GM23338 (cell line): ENCODE measurements at regions not wholly inside any gene's neighbourhood (a gene's known extent, or its start where the extent isn't known, plus 50 kb on each side); places are given as distances from the start of the nearest gene placed in this dataset.

Experiments
- ATAC-seq: fragments of 200-7000 bp; cut with Tn5 transposase; 3 replicates; pipeline ENCODE4 v1.9.1; 2020
- DNase-seq: peaks from one replicate; pipeline ENCODE4 v3.0.0-alpha.2; 2015; ENCODE audit warnings: low spot score
- H2AFZ ChIP-seq: fragments of 200-600 bp; sonication (generic); 2 replicates; pipeline ENCODE4 v1.8.0; 2016; ENCODE audit warnings: antibody characterized with exemption, mild to moderate bottlenecking, moderate library complexity
- H3F3A ChIP-seq: fragments of 200-600 bp; sonication (generic); replicated peaks from 2 replicates; pipeline ENCODE4 v1.8.0; 2017; ENCODE audit warnings: antibody characterized with exemption, mixed run types, low read depth
- H3K27ac ChIP-seq: fragments of 200-600 bp; sonication (generic); 2 replicates; pipeline ENCODE4 v1.6.1; 2016; ENCODE audit warnings: low read depth
- H3K27me3 ChIP-seq: fragments of 200-600 bp; sonication (generic); 2 replicates; pipeline ENCODE4 v1.8.0; 2016; ENCODE audit warnings: mild to moderate bottlenecking, mixed run types, moderate library complexity; ENCODE audit not compliant: insufficient read depth
- H3K36me3 ChIP-seq: fragments of 200-600 bp; sonication (generic); 2 replicates; pipeline ENCODE4 v1.8.0; 2016; ENCODE audit warnings: mild to moderate bottlenecking; ENCODE audit not compliant: insufficient read depth
- H3K4me1 ChIP-seq: fragments of 200-600 bp; sonication (generic); 2 replicates; pipeline ENCODE4 v1.8.0; 2016; ENCODE audit warnings: mild to moderate bottlenecking, moderate library complexity; ENCODE audit not compliant: insufficient read depth
- H3K4me2 ChIP-seq: fragments of 200-600 bp; sonication (generic); 2 replicates; pipeline ENCODE4 v1.7.1; 2017; ENCODE audit warnings: mixed run types
- H3K4me3 ChIP-seq: fragments of 200-600 bp; sonication (generic); 2 replicates; pipeline ENCODE4 v1.6.1; 2016; ENCODE audit warnings: mixed run types
- H3K79me2 ChIP-seq: fragments of 200-600 bp; sonication (generic); replicated peaks from 2 replicates; pipeline ENCODE4 v1.8.0; 2017; ENCODE audit warnings: mild to moderate bottlenecking; ENCODE audit not compliant: insufficient read depth
- H3K9me2 ChIP-seq: fragments of 200-600 bp; sonication (generic); 2 replicates; pipeline ENCODE4 v1.8.0; 2017; ENCODE audit not compliant: insufficient read depth
- H4K20me1 ChIP-seq: fragments of 200-600 bp; sonication (generic); replicated peaks from 2 replicates; pipeline ENCODE4 v1.8.0; 2017; ENCODE audit warnings: mild to moderate bottlenecking; ENCODE audit not compliant: insufficient read depth
- H3K27ac Mint-ChIP-seq: 2 replicates; pipeline ENCODE4 v1.8.0; 2020; ENCODE audit warnings: inconsistent platforms, mild to moderate bottlenecking, moderate library complexity, mixed read lengths
- H3K27me3 Mint-ChIP-seq: 3 replicates; pipeline ENCODE4 v1.8.0; 2022; ENCODE audit warnings: low read depth, mild to moderate bottlenecking, moderate library complexity, mixed read lengths, inconsistent platforms; ENCODE audit not compliant: insufficient read depth, poor library complexity
- H3K36me3 Mint-ChIP-seq: 3 replicates; pipeline ENCODE4 v1.8.0; 2021; ENCODE audit warnings: low read depth, mild to moderate bottlenecking, inconsistent platforms, moderate library complexity, mixed read lengths
- H3K4me1 Mint-ChIP-seq: 3 replicates; pipeline ENCODE4 v1.8.0; 2020; ENCODE audit warnings: mild to moderate bottlenecking, inconsistent platforms, mixed read lengths
- H3K4me3 Mint-ChIP-seq: 3 replicates; pipeline ENCODE4 v1.8.0; 2021; ENCODE audit warnings: moderate library complexity, mild to moderate bottlenecking, inconsistent platforms, mixed read lengths
- H3K9me3 Mint-ChIP-seq: 3 replicates; pipeline ENCODE4 v1.8.0; 2020; ENCODE audit warnings: moderate library complexity, mild to moderate bottlenecking, inconsistent platforms, mixed read lengths
- CREB1 ChIP-seq: fragments of 250-450 bp; sonication (Bioruptor Pico); IDR thresholded peaks from 2 replicates; pipeline ENCODE4 v1.5.0; 2020; ENCODE audit warnings: low read depth, mild to moderate bottlenecking, moderate library complexity
- EZH2 ChIP-seq: fragments of 200-600 bp; sonication (generic); IDR thresholded peaks from one replicate; pipeline ENCODE4 v1.8.0; 2017; ENCODE audit warnings: antibody characterized with exemption, mild to moderate bottlenecking, low read depth; ENCODE audit not compliant: unreplicated experiment
- EZH2phosphoT487 ChIP-seq: fragments of 200-600 bp; sonication (generic); IDR thresholded peaks from one replicate; pipeline ENCODE4 v1.8.1; 2018; ENCODE audit warnings: antibody characterized with exemption; ENCODE audit not compliant: unreplicated experiment
- POLR2AphosphoS5 ChIP-seq: IDR thresholded peaks from 2 replicates; pipeline ENCODE4 v1.6.1; 2016; ENCODE audit warnings: antibody characterized with exemption, low read depth
- STAT1 ChIP-seq: IDR thresholded peaks from one replicate; pipeline ENCODE4 v1.6.1; 2016; ENCODE audit warnings: antibody characterized with exemption; ENCODE audit not compliant: unreplicated experiment
- ZNF114 ChIP-seq: fragments of 250-450 bp; sonication (Bioruptor Pico); IDR thresholded peaks from 2 replicates; pipeline ENCODE4 v1.5.0; 2020; ENCODE audit warnings: mild to moderate bottlenecking, moderate library complexity
- ZNF331 ChIP-seq: fragments of 250-450 bp; sonication (Bioruptor Pico); IDR thresholded peaks from 2 replicates; pipeline ENCODE4 v1.5.0; 2020; ENCODE audit warnings: low read depth, mild to moderate bottlenecking, moderate library complexity
- ZNF462 ChIP-seq: fragments of 250-450 bp; sonication (Bioruptor Pico); IDR thresholded peaks from 2 replicates; pipeline ENCODE4 v1.5.0; 2020; ENCODE audit warnings: mild to moderate bottlenecking, moderate library complexity
- TF ChIP-seq, protein P1 (sequence below), 2 experiments: fragments of 200-600 bp in 1 of 2; sonication (generic) in 1 of 2; conservative IDR thresholded peaks; 2 replicates each; pipeline versions ENCODE4 v1.5.1 to v1.6.1; 2016 to 2017; ENCODE audit warnings: antibody characterized with exemption in 2 of 2, low read depth in 2 of 2, mild to moderate bottlenecking in 2 of 2, moderate library complexity in 1 of 2
- TF ChIP-seq, protein P2 (sequence below): IDR thresholded peaks from one replicate; pipeline ENCODE4 v1.6.1; 2018; ENCODE audit warnings: antibody characterized with exemption; ENCODE audit not compliant: unreplicated experiment

DNA sequence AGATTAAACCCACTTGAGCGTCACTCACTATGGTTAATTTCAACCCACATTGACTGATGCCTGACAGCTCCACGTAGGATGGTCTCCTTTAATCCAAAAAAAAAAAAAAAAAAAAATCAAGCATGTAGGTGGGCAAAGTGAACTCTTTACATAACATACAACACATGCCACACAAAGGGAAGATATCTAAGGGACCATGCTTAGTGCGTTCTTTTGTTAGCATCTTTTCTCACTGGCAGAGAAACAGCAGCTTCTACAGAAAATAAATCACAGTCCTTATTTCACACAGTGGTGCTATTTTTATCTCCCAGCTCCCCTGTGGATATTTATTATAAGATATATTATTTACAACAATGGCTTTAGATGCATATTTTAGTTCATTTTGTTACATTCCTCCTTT lies 652.0 kb upstream of the CELF2 start (continued):
- TF ChIP-seq ZNF462: no peak
- no peak for TF ChIP-seq ZNF331 (CRISPR knock-in tag)
- TF ChIP-seq CREB1 (CRISPR knock-in tag): no peak
- no peak for TF ChIP-seq EZH2phosphoT487
- TF ChIP-seq, protein P1, sequence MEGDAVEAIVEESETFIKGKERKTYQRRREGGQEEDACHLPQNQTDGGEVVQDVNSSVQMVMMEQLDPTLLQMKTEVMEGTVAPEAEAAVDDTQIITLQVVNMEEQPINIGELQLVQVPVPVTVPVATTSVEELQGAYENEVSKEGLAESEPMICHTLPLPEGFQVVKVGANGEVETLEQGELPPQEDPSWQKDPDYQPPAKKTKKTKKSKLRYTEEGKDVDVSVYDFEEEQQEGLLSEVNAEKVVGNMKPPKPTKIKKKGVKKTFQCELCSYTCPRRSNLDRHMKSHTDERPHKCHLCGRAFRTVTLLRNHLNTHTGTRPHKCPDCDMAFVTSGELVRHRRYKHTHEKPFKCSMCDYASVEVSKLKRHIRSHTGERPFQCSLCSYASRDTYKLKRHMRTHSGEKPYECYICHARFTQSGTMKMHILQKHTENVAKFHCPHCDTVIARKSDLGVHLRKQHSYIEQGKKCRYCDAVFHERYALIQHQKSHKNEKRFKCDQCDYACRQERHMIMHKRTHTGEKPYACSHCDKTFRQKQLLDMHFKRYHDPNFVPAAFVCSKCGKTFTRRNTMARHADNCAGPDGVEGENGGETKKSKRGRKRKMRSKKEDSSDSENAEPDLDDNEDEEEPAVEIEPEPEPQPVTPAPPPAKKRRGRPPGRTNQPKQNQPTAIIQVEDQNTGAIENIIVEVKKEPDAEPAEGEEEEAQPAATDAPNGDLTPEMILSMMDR (conservative IDR thresholded peaks at IDR 0.05; ENCODE audit: low read depth in 2 of 2): no peak

GRCh38 chr10:10366836-10367235 lies 650.8 kb upstream of the CELF2 start:
- Mint-ChIP-seq H3K27ac (no peak overlapping the region), H3K4me1 (peaks cover 16% of the 10 kb centered on the region), H3K9me3 (no peaks in the 10 kb centered on the region; the same call in 2 of the 3 replicates), H3K27me3 (peaks cover 3% of the 10 kb centered on the region), H3K4me3 (no peak overlapping the region), H3K36me3 (no peaks in the 10 kb centered on the region)
- H3F3A ChIP-seq: no peaks in the 10 kb centered on the region
- ATAC-seq (no peak), DNase-seq (no peak)
- 0 out of 2 replicates have a peak overlapping the region, but pooled peaks have one; percentile 56 for H2AFZ ChIP-seq
- no peaks in the 10 kb centered on the region for H3K36me3 ChIP-seq
- no peaks in the 10 kb centered on the region for H3K79me2 ChIP-seq
- H3K9me2 ChIP-seq: no peaks in the 10 kb centered on the region
- no peaks in the 10 kb centered on the region for H4K20me1 ChIP-seq
- H3K4me1 ChIP-seq: peaks cover 5% of the 10 kb centered on the region
- H3K27ac ChIP-seq: no peak overlapping the region
- H3K27me3 ChIP-seq: no peaks in the 10 kb centered on the region
- no peak overlapping the region for H3K4me3 ChIP-seq
- no peak overlapping the region for H3K4me2 ChIP-seq
- TF ChIP-seq, protein P1 (conservative IDR thresholded peaks at IDR 0.05; ENCODE audit: low read depth in 2 of 2): no peak
- TF ChIP-seq ZNF114: no peak
- TF ChIP-seq EZH2phosphoT487: no peak
- TF ChIP-seq POLR2AphosphoS5: no peak
- TF ChIP-seq ZNF331 (CRISPR knock-in tag): no peak
- no peak for TF ChIP-seq CREB1 (CRISPR knock-in tag)
- TF ChIP-seq, protein P2, sequence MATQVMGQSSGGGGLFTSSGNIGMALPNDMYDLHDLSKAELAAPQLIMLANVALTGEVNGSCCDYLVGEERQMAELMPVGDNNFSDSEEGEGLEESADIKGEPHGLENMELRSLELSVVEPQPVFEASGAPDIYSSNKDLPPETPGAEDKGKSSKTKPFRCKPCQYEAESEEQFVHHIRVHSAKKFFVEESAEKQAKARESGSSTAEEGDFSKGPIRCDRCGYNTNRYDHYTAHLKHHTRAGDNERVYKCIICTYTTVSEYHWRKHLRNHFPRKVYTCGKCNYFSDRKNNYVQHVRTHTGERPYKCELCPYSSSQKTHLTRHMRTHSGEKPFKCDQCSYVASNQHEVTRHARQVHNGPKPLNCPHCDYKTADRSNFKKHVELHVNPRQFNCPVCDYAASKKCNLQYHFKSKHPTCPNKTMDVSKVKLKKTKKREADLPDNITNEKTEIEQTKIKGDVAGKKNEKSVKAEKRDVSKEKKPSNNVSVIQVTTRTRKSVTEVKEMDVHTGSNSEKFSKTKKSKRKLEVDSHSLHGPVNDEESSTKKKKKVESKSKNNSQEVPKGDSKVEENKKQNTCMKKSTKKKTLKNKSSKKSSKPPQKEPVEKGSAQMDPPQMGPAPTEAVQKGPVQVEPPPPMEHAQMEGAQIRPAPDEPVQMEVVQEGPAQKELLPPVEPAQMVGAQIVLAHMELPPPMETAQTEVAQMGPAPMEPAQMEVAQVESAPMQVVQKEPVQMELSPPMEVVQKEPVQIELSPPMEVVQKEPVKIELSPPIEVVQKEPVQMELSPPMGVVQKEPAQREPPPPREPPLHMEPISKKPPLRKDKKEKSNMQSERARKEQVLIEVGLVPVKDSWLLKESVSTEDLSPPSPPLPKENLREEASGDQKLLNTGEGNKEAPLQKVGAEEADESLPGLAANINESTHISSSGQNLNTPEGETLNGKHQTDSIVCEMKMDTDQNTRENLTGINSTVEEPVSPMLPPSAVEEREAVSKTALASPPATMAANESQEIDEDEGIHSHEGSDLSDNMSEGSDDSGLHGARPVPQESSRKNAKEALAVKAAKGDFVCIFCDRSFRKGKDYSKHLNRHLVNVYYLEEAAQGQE: no peak
- TF ChIP-seq EZH2: no peak
- no peak for TF ChIP-seq STAT1
